Neural progenitor cell (in vitro differentiated cells): ENCODE measurements at regions not wholly inside any gene's neighbourhood (a gene's known extent, or its start where the extent isn't known, plus 50 kb on each side); places are given as distances from the start of the nearest gene placed in this dataset.

Experiments
- DNase-seq: peaks from one replicate; pipeline ENCODE4 v3.0.0-alpha.2; 2016; ENCODE audit warnings: low spot score
- H2AFZ ChIP-seq: fragments of 200-600 bp; sonication (generic); replicated peaks from 2 replicates; pipeline ENCODE4 v1.6.1; 2016; ENCODE audit warnings: antibody characterized with exemption
- H3F3A ChIP-seq: fragments of 200-600 bp; sonication (generic); 2 replicates; pipeline ENCODE4 v1.6.1; 2016; ENCODE audit warnings: antibody characterized with exemption, low read depth
- H3K27ac ChIP-seq: fragments of 200-600 bp; sonication (generic); 2 replicates; pipeline ENCODE4 v1.5.1; 2016; ENCODE audit warnings: mild to moderate bottlenecking
- H3K27me3 ChIP-seq: fragments of 200-600 bp; sonication (generic); 2 replicates; pipeline ENCODE4 v1.6.1; 2016; ENCODE audit warnings: mild to moderate bottlenecking, moderate library complexity
- H3K36me3 ChIP-seq: fragments of 200-600 bp; sonication (generic); 2 replicates; pipeline ENCODE4 v1.5.1; 2016
- H3K4me1 ChIP-seq: fragments of 200-600 bp; sonication (generic); 2 replicates; pipeline ENCODE4 v1.6.1; 2016; ENCODE audit warnings: mixed run types
- H3K4me2 ChIP-seq: fragments of 200-600 bp; sonication (generic); 2 replicates; pipeline ENCODE4 v1.6.1; 2016
- H3K4me3 ChIP-seq: fragments of 200-600 bp; sonication (generic); 2 replicates; pipeline ENCODE4 v1.5.1; 2016
- H3K79me2 ChIP-seq: fragments of 200-600 bp; sonication (generic); 2 replicates; pipeline ENCODE4 v1.6.1; 2016; ENCODE audit warnings: low read depth
- H3K9ac ChIP-seq: fragments of 200-600 bp; sonication (generic); 2 replicates; pipeline ENCODE4 v1.6.1; 2016
- H3K9me3 ChIP-seq: fragments of 200-600 bp; sonication (generic); 2 replicates; pipeline ENCODE4 v1.5.1; 2016; ENCODE audit warnings: low read depth
- H4K20me1 ChIP-seq: fragments of 200-600 bp; sonication (generic); 2 replicates; pipeline ENCODE4 v1.6.1; 2016; ENCODE audit warnings: low read depth
- H3K27ac Mint-ChIP-seq: 3 replicates; pipeline ENCODE4 v1.8.0; 2021; ENCODE audit warnings: mixed read lengths
- H3K27me3 Mint-ChIP-seq: 2 replicates; pipeline ENCODE4 v1.8.0; 2022; ENCODE audit warnings: low read depth, mild to moderate bottlenecking, inconsistent platforms, moderate library complexity, mixed read lengths; ENCODE audit not compliant: insufficient read depth
- H3K36me3 Mint-ChIP-seq: 3 replicates; pipeline ENCODE4 v1.8.0; 2021; ENCODE audit warnings: mixed read lengths
- H3K4me1 Mint-ChIP-seq: 3 replicates; pipeline ENCODE4 v1.8.0; 2021; ENCODE audit warnings: mixed read lengths
- H3K4me3 Mint-ChIP-seq: 3 replicates; pipeline ENCODE4 v1.8.0; 2021; ENCODE audit warnings: mild to moderate bottlenecking, moderate library complexity, mixed read lengths
- H3K9me3 Mint-ChIP-seq: 3 replicates; pipeline ENCODE4 v1.8.0; 2020; ENCODE audit warnings: mixed read lengths
- CTCF ChIP-seq: fragments of 200-600 bp; sonication (generic); IDR thresholded peaks from 2 replicates; pipeline ENCODE4 v1.5.1; 2017; ENCODE audit warnings: antibody characterized with exemption, mild to moderate bottlenecking
- EZH2 ChIP-seq: fragments of 200-600 bp; sonication (generic); IDR thresholded peaks from 2 replicates; pipeline ENCODE4 v1.6.1; 2017; ENCODE audit warnings: antibody characterized with exemption, mild to moderate bottlenecking, moderate library complexity
- EZH2phosphoT487 ChIP-seq: fragments of 200-600 bp; sonication (generic); IDR thresholded peaks from 2 replicates; pipeline ENCODE4 v1.6.1; 2017; ENCODE audit warnings: antibody characterized with exemption

- Histone ChIP-seq H3K4me3 (no peak overlapping the region), H3K4me2 (peak overlapping the region; percentile 19), H3K4me1 (peaks cover 8% of the 10 kb centered on the region), H2AFZ (no peak overlapping the region), H4K20me1 (no peaks in the 10 kb centered on the region), H3K9me3 (no peaks in the 10 kb centered on the region), H3K9ac (no peak overlapping the region), H3F3A (no peaks in the 10 kb centered on the region), H3K36me3 (no peaks in the 10 kb centered on the region), H3K27ac (no peak overlapping the region), H3K79me2 (no peaks in the 10 kb centered on the region), H3K27me3 (no peaks in the 10 kb centered on the region)
- H3K9me3 Mint-ChIP-seq = no peaks in the 10 kb centered on the region
- H3K4me3 Mint-ChIP-seq = no peak overlapping the region
- no peak for TF ChIP-seq EZH2phosphoT487
- TF ChIP-seq CTCF = no peak
- TF ChIP-seq EZH2 = no peak
- H3K27ac Mint-ChIP-seq = no peak overlapping the region
- DNase-seq = peak; percentile 79
- peaks cover 20% of the 10 kb centered on the region for H3K4me1 Mint-ChIP-seq
- H3K27me3 Mint-ChIP-seq = peaks cover 2% of the 10 kb centered on the region
- H3K36me3 Mint-ChIP-seq = no peaks in the 10 kb centered on the region
Observed at GRCh38 chr1:221442056-221442455, 299.8 kb downstream of the DUSP10 start.

- DNase-seq = no peak
- H3K4me2 ChIP-seq = no peak overlapping the region
- no peaks in the 10 kb centered on the region for H4K20me1 ChIP-seq
- TF ChIP-seq CTCF = no peak
- no peak for TF ChIP-seq EZH2
- no peak for TF ChIP-seq EZH2phosphoT487
- H3K27ac ChIP-seq = no peak overlapping the region
- H3K79me2 ChIP-seq = no peaks in the 10 kb centered on the region
- H3K9me3 Mint-ChIP-seq = no peaks in the 10 kb centered on the region
- H3K4me3 Mint-ChIP-seq = no peak overlapping the region
- peaks cover 20% of the 10 kb centered on the region for H3K4me1 Mint-ChIP-seq
- H3K27ac Mint-ChIP-seq = no peak overlapping the region
- no peaks in the 10 kb centered on the region for H3K36me3 Mint-ChIP-seq
- no peak overlapping the region for H3K4me3 ChIP-seq
- H3K9me3 ChIP-seq = no peaks in the 10 kb centered on the region
- no peaks in the 10 kb centered on the region for H3K27me3 Mint-ChIP-seq
- H2AFZ ChIP-seq = no peak overlapping the region
- H3K4me1 ChIP-seq = peaks cover 8% of the 10 kb centered on the region
- H3F3A ChIP-seq = no peaks in the 10 kb centered on the region
- H3K27me3 ChIP-seq = no peaks in the 10 kb centered on the region
- no peaks in the 10 kb centered on the region for H3K36me3 ChIP-seq
- H3K9ac ChIP-seq = no peak overlapping the region
Observed at GRCh38 chr1:221444346-221444745, 297.5 kb downstream of the DUSP10 start.

- no peak for DNase-seq
- H3K9ac ChIP-seq = no peak overlapping the region
- H3K4me1 Mint-ChIP-seq = peaks cover 2% of the 10 kb centered on the region
- no peak overlapping the region for H3K27ac Mint-ChIP-seq
- no peaks in the 10 kb centered on the region for H3K79me2 ChIP-seq
- H3K36me3 Mint-ChIP-seq = no peaks in the 10 kb centered on the region
- H3K4me1 ChIP-seq = no peaks in the 10 kb centered on the region
- H3K4me3 ChIP-seq = no peak overlapping the region
- no peaks in the 10 kb centered on the region for H3K9me3 ChIP-seq
- no peak for TF ChIP-seq EZH2phosphoT487
- TF ChIP-seq EZH2 = no peak
- TF ChIP-seq CTCF = no peak
- H3F3A ChIP-seq = no peaks in the 10 kb centered on the region
- H3K4me3 Mint-ChIP-seq = no peak overlapping the region
- no peak overlapping the region for H3K4me2 ChIP-seq
- no peaks in the 10 kb centered on the region for H3K9me3 Mint-ChIP-seq
- H3K27me3 Mint-ChIP-seq = no peaks in the 10 kb centered on the region
- H3K27me3 ChIP-seq = no peaks in the 10 kb centered on the region
- no peaks in the 10 kb centered on the region for H3K36me3 ChIP-seq
- H4K20me1 ChIP-seq = no peaks in the 10 kb centered on the region
- no peak overlapping the region for H2AFZ ChIP-seq
- H3K27ac ChIP-seq = no peak overlapping the region
Observed at GRCh38 chr1:221448585-221449175, 293.2 kb downstream of the DUSP10 start.
